ENCODE measurements at regions not wholly inside any gene's neighbourhood (a gene's known extent, or its start where the extent isn't known, plus 50 kb on each side); places are given as distances from the start of the nearest gene placed in this dataset.

- ChIA-PET CTCF (no interaction called here), POLR2A (no interaction called here)
- TF ChIP-seq TCF7L2 (IDR thresholded peaks at IDR 0.05; ENCODE audit: low read depth, low read length) (no peak), POLR2AphosphoS5 (IDR thresholded peaks at IDR 0.05; ENCODE audit: low read depth, low read length) (no peak), REST (IDR thresholded peaks at IDR 0.05; ENCODE audit: insufficient read depth in 1 of 2, low read depth in 2 of 2, low read length in 1 of 2) (no peak), CTCF (IDR thresholded peaks at IDR 0.05) (no peak), SIN3A (IDR thresholded peaks at IDR 0.05; ENCODE audit: borderline replicate concordance, insufficient read depth, low read depth, low read length) (no peak)
- ATAC-seq = no peak
- DNase-seq (ENCODE audit: low read depth, low spot score) = no peak
- intact Hi-C loops (cut with micrococcal nuclease; ENCODE audit: unreplicated experiment) (no loop called here), in situ Hi-C loops (cut with HindIII; ENCODE audit: low pct_unique_long_range_greater_than_20kb, low sequenced_read_pairs) (no loop called here)
- no peak overlapping the region for H3K4me3 ChIP-seq (ENCODE audit: low read depth in 2 of 2, low read length in 2 of 2)
- BruUV-seq (replicated peaks) = no TSS peak
- no peaks in the 10 kb centered on the region; the same call in 1 of the 2 replicates for H3K9me3 ChIP-seq (ENCODE audit: control insufficient read depth, insufficient read depth, low read depth, low read length)
- no peaks in the 10 kb centered on the region for H3K27me3 ChIP-seq (ENCODE audit: control insufficient read depth, insufficient read depth, low read length)
- no peaks in the 10 kb centered on the region for H3K36me3 ChIP-seq (ENCODE audit: control insufficient read depth, insufficient read depth, low read length)
- no peaks in the 10 kb centered on the region for H3K4me1 ChIP-seq (ENCODE audit: control insufficient read depth, insufficient read depth, low read length)
- no peak overlapping the region for H3K27ac ChIP-seq (ENCODE audit: low read length)
Measured at GRCh38 chr1:79131626-79132025, 125.1 kb upstream of the ADGRL4 start.

- TF ChIP-seq TCF7L2 (IDR thresholded peaks at IDR 0.05; ENCODE audit: low read depth, low read length) = no peak
- TF ChIP-seq REST (IDR thresholded peaks at IDR 0.05; ENCODE audit: insufficient read depth in 1 of 2, low read depth in 2 of 2, low read length in 1 of 2) = no peak
- no peak for TF ChIP-seq CTCF (IDR thresholded peaks at IDR 0.05)
- no peak for TF ChIP-seq SIN3A (IDR thresholded peaks at IDR 0.05; ENCODE audit: borderline replicate concordance, insufficient read depth, low read depth, low read length)
- no peak for TF ChIP-seq POLR2AphosphoS5 (IDR thresholded peaks at IDR 0.05; ENCODE audit: low read depth, low read length)
- POLR2A ChIA-PET = interaction anchor here (0.6 kb wide), 1 partner anchor 1022 kb away, joined by 3 read pairs; no protein-coding TSS in a partner anchor
- CTCF ChIA-PET = no interaction called here
- BruUV-seq (replicated peaks) = no TSS peak
- intact Hi-C loops (cut with micrococcal nuclease; ENCODE audit: unreplicated experiment) = no loop called here
- no peak overlapping the region for H3K4me3 ChIP-seq (ENCODE audit: low read depth in 2 of 2, low read length in 2 of 2)
- no peak overlapping the region for H3K27ac ChIP-seq (ENCODE audit: low read length)
- H3K9me3 ChIP-seq (ENCODE audit: control insufficient read depth, insufficient read depth, low read depth, low read length) = no peaks in the 10 kb centered on the region; the same call in 1 of the 2 replicates
- DNase-seq (ENCODE audit: low read depth, low spot score) = no peak
- in situ Hi-C loops (cut with HindIII; ENCODE audit: low pct_unique_long_range_greater_than_20kb, low sequenced_read_pairs) = no loop called here
- no peak for ATAC-seq
- H3K27me3 ChIP-seq (ENCODE audit: control insufficient read depth, insufficient read depth, low read length) = no peaks in the 10 kb centered on the region
- H3K36me3 ChIP-seq (ENCODE audit: control insufficient read depth, insufficient read depth, low read length) = no peaks in the 10 kb centered on the region
- H3K4me1 ChIP-seq (ENCODE audit: control insufficient read depth, insufficient read depth, low read length) = no peaks in the 10 kb centered on the region
Measured at GRCh38 chr1:79129914-79130313, 123.4 kb upstream of the ADGRL4 start.

Data from Panc1 (cell line).